GM23338 (cell line): ENCODE measurements at regions not wholly inside any gene's neighbourhood (a gene's known extent, or its start where the extent isn't known, plus 50 kb on each side); places are given as distances from the start of the nearest gene placed in this dataset.
A peak's percentile ranks its signal among the peaks of the same experiment; 100 is the strongest.

Experiments
- ATAC-seq: fragments of 200-7000 bp; cut with Tn5 transposase; 3 replicates; pipeline ENCODE4 v1.9.1; 2020
- DNase-seq: peaks from one replicate; pipeline ENCODE4 v3.0.0-alpha.2; 2015; ENCODE audit warnings: low spot score
- H2AFZ ChIP-seq: fragments of 200-600 bp; sonication (generic); 2 replicates; pipeline ENCODE4 v1.8.0; 2016; ENCODE audit warnings: antibody characterized with exemption, mild to moderate bottlenecking, moderate library complexity
- H3F3A ChIP-seq: fragments of 200-600 bp; sonication (generic); replicated peaks from 2 replicates; pipeline ENCODE4 v1.8.0; 2017; ENCODE audit warnings: antibody characterized with exemption, mixed run types, low read depth
- H3K27ac ChIP-seq: fragments of 200-600 bp; sonication (generic); 2 replicates; pipeline ENCODE4 v1.6.1; 2016; ENCODE audit warnings: low read depth
- H3K27me3 ChIP-seq: fragments of 200-600 bp; sonication (generic); 2 replicates; pipeline ENCODE4 v1.8.0; 2016; ENCODE audit warnings: mild to moderate bottlenecking, mixed run types, moderate library complexity; ENCODE audit not compliant: insufficient read depth
- H3K36me3 ChIP-seq: fragments of 200-600 bp; sonication (generic); 2 replicates; pipeline ENCODE4 v1.8.0; 2016; ENCODE audit warnings: mild to moderate bottlenecking; ENCODE audit not compliant: insufficient read depth
- H3K4me1 ChIP-seq: fragments of 200-600 bp; sonication (generic); 2 replicates; pipeline ENCODE4 v1.8.0; 2016; ENCODE audit warnings: mild to moderate bottlenecking, moderate library complexity; ENCODE audit not compliant: insufficient read depth
- H3K4me2 ChIP-seq: fragments of 200-600 bp; sonication (generic); 2 replicates; pipeline ENCODE4 v1.7.1; 2017; ENCODE audit warnings: mixed run types
- H3K4me3 ChIP-seq: fragments of 200-600 bp; sonication (generic); 2 replicates; pipeline ENCODE4 v1.6.1; 2016; ENCODE audit warnings: mixed run types
- H3K79me2 ChIP-seq: fragments of 200-600 bp; sonication (generic); replicated peaks from 2 replicates; pipeline ENCODE4 v1.8.0; 2017; ENCODE audit warnings: mild to moderate bottlenecking; ENCODE audit not compliant: insufficient read depth
- H3K9me2 ChIP-seq: fragments of 200-600 bp; sonication (generic); 2 replicates; pipeline ENCODE4 v1.8.0; 2017; ENCODE audit not compliant: insufficient read depth
- H4K20me1 ChIP-seq: fragments of 200-600 bp; sonication (generic); replicated peaks from 2 replicates; pipeline ENCODE4 v1.8.0; 2017; ENCODE audit warnings: mild to moderate bottlenecking; ENCODE audit not compliant: insufficient read depth
- H3K27ac Mint-ChIP-seq: 2 replicates; pipeline ENCODE4 v1.8.0; 2020; ENCODE audit warnings: inconsistent platforms, mild to moderate bottlenecking, moderate library complexity, mixed read lengths
- H3K27me3 Mint-ChIP-seq: 3 replicates; pipeline ENCODE4 v1.8.0; 2022; ENCODE audit warnings: low read depth, mild to moderate bottlenecking, moderate library complexity, mixed read lengths, inconsistent platforms; ENCODE audit not compliant: insufficient read depth, poor library complexity
- H3K36me3 Mint-ChIP-seq: 3 replicates; pipeline ENCODE4 v1.8.0; 2021; ENCODE audit warnings: low read depth, mild to moderate bottlenecking, inconsistent platforms, moderate library complexity, mixed read lengths
- H3K4me1 Mint-ChIP-seq: 3 replicates; pipeline ENCODE4 v1.8.0; 2020; ENCODE audit warnings: mild to moderate bottlenecking, inconsistent platforms, mixed read lengths
- H3K4me3 Mint-ChIP-seq: 3 replicates; pipeline ENCODE4 v1.8.0; 2021; ENCODE audit warnings: moderate library complexity, mild to moderate bottlenecking, inconsistent platforms, mixed read lengths
- H3K9me3 Mint-ChIP-seq: 3 replicates; pipeline ENCODE4 v1.8.0; 2020; ENCODE audit warnings: moderate library complexity, mild to moderate bottlenecking, inconsistent platforms, mixed read lengths
- CREB1 ChIP-seq: fragments of 250-450 bp; sonication (Bioruptor Pico); IDR thresholded peaks from 2 replicates; pipeline ENCODE4 v1.5.0; 2020; ENCODE audit warnings: low read depth, mild to moderate bottlenecking, moderate library complexity
- EZH2 ChIP-seq: fragments of 200-600 bp; sonication (generic); IDR thresholded peaks from one replicate; pipeline ENCODE4 v1.8.0; 2017; ENCODE audit warnings: antibody characterized with exemption, mild to moderate bottlenecking, low read depth; ENCODE audit not compliant: unreplicated experiment
- JUNB ChIP-seq: IDR thresholded peaks from one replicate; pipeline ENCODE4 v1.6.1; 2016; ENCODE audit warnings: antibody characterized with exemption; ENCODE audit not compliant: unreplicated experiment
- NANOG ChIP-seq: IDR thresholded peaks from 2 replicates; pipeline ENCODE4 v1.6.1; 2016; ENCODE audit warnings: antibody characterized with exemption, borderline replicate concordance
- POLR2AphosphoS5 ChIP-seq: IDR thresholded peaks from 2 replicates; pipeline ENCODE4 v1.6.1; 2016; ENCODE audit warnings: antibody characterized with exemption, low read depth
- STAT1 ChIP-seq: IDR thresholded peaks from one replicate; pipeline ENCODE4 v1.6.1; 2016; ENCODE audit warnings: antibody characterized with exemption; ENCODE audit not compliant: unreplicated experiment
- ZNF114 ChIP-seq: fragments of 250-450 bp; sonication (Bioruptor Pico); IDR thresholded peaks from 2 replicates; pipeline ENCODE4 v1.5.0; 2020; ENCODE audit warnings: mild to moderate bottlenecking, moderate library complexity
- ZNF331 ChIP-seq: fragments of 250-450 bp; sonication (Bioruptor Pico); IDR thresholded peaks from 2 replicates; pipeline ENCODE4 v1.5.0; 2020; ENCODE audit warnings: low read depth, mild to moderate bottlenecking, moderate library complexity
- TF ChIP-seq, protein P1 (sequence below), 2 experiments: fragments of 200-600 bp in 1 of 2; sonication (generic) in 1 of 2; conservative IDR thresholded peaks; 2 replicates each; pipeline versions ENCODE4 v1.5.1 to v1.6.1; 2016 to 2017; ENCODE audit warnings: antibody characterized with exemption in 2 of 2, low read depth in 2 of 2, mild to moderate bottlenecking in 2 of 2, moderate library complexity in 1 of 2
- TF ChIP-seq, protein P2 (sequence below): fragments of 250-450 bp; sonication (Bioruptor Pico); IDR thresholded peaks from 2 replicates; pipeline ENCODE4 v1.5.0; 2020; ENCODE audit warnings: mild to moderate bottlenecking, moderate library complexity
- TF ChIP-seq, protein P3 (sequence below): IDR thresholded peaks from one replicate; pipeline ENCODE4 v1.6.1; 2018; ENCODE audit warnings: antibody characterized with exemption; ENCODE audit not compliant: unreplicated experiment

DNA sequence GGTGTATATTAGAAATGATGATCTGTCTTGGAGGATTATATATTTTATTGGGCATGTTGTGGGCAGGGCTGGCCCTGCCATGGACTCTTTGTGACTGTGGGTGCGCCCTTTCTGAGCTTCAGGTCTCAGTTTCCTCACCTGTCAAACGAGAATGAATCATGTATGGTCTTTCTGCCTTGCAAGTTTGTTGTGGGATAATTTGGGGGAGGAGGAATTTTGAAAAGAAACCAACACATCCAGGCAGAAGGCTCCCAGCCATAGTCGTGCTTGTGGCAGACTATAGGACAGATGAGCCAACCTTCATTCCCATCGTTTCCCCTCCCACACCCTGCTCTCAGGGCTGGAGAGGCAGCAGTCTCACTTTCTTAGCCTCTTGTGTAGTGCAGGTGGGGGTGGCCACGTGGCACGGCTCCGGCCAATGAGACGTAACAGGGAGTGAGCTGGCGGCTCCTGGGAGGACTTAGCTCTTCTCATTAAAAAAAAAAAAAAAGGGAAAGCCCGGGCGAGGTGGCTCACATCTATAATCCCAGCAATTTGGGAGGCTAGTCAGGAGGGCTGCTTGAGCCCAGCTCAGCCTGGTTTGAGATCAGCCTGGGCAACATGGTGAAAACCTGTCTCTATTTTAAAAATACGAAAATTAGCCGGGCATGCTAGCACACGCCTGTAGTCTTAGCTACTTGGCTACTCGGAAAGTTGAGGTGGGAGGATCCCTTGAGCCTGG is 63.1 kb downstream of the RHOB start:
- Histone ChIP-seq H3K27ac (no peak overlapping the region), H3K36me3 (no peaks in the 10 kb centered on the region), H3K4me3 (no peak overlapping the region), H3F3A (no peaks in the 10 kb centered on the region), H4K20me1 (no peaks in the 10 kb centered on the region), H3K4me1 (peaks cover 9% of the 10 kb centered on the region; the same call in 1 of the 2 replicates), H2AFZ (peak overlapping the region; percentile 95), H3K79me2 (no peaks in the 10 kb centered on the region), H3K9me2 (no peaks in the 10 kb centered on the region), H3K4me2 (no peak overlapping the region), H3K27me3 (no peaks in the 10 kb centered on the region)
- DNase-seq (peak; percentile 64), ATAC-seq (peak; percentile 99)
- peaks cover 5% of the 10 kb centered on the region for H3K27me3 Mint-ChIP-seq
- TF ChIP-seq ZNF331 (CRISPR knock-in tag) (no peak), POLR2AphosphoS5 (no peak), CREB1 (CRISPR knock-in tag) (no peak), JUNB (no peak), EZH2 (no peak), NANOG (no peak), ZNF114 (CRISPR knock-in tag) (no peak), STAT1 (no peak)
- TF ChIP-seq, protein P1, sequence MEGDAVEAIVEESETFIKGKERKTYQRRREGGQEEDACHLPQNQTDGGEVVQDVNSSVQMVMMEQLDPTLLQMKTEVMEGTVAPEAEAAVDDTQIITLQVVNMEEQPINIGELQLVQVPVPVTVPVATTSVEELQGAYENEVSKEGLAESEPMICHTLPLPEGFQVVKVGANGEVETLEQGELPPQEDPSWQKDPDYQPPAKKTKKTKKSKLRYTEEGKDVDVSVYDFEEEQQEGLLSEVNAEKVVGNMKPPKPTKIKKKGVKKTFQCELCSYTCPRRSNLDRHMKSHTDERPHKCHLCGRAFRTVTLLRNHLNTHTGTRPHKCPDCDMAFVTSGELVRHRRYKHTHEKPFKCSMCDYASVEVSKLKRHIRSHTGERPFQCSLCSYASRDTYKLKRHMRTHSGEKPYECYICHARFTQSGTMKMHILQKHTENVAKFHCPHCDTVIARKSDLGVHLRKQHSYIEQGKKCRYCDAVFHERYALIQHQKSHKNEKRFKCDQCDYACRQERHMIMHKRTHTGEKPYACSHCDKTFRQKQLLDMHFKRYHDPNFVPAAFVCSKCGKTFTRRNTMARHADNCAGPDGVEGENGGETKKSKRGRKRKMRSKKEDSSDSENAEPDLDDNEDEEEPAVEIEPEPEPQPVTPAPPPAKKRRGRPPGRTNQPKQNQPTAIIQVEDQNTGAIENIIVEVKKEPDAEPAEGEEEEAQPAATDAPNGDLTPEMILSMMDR (conservative IDR thresholded peaks at IDR 0.05; ENCODE audit: low read depth in 2 of 2) = no peak
- TF ChIP-seq, protein P2, sequence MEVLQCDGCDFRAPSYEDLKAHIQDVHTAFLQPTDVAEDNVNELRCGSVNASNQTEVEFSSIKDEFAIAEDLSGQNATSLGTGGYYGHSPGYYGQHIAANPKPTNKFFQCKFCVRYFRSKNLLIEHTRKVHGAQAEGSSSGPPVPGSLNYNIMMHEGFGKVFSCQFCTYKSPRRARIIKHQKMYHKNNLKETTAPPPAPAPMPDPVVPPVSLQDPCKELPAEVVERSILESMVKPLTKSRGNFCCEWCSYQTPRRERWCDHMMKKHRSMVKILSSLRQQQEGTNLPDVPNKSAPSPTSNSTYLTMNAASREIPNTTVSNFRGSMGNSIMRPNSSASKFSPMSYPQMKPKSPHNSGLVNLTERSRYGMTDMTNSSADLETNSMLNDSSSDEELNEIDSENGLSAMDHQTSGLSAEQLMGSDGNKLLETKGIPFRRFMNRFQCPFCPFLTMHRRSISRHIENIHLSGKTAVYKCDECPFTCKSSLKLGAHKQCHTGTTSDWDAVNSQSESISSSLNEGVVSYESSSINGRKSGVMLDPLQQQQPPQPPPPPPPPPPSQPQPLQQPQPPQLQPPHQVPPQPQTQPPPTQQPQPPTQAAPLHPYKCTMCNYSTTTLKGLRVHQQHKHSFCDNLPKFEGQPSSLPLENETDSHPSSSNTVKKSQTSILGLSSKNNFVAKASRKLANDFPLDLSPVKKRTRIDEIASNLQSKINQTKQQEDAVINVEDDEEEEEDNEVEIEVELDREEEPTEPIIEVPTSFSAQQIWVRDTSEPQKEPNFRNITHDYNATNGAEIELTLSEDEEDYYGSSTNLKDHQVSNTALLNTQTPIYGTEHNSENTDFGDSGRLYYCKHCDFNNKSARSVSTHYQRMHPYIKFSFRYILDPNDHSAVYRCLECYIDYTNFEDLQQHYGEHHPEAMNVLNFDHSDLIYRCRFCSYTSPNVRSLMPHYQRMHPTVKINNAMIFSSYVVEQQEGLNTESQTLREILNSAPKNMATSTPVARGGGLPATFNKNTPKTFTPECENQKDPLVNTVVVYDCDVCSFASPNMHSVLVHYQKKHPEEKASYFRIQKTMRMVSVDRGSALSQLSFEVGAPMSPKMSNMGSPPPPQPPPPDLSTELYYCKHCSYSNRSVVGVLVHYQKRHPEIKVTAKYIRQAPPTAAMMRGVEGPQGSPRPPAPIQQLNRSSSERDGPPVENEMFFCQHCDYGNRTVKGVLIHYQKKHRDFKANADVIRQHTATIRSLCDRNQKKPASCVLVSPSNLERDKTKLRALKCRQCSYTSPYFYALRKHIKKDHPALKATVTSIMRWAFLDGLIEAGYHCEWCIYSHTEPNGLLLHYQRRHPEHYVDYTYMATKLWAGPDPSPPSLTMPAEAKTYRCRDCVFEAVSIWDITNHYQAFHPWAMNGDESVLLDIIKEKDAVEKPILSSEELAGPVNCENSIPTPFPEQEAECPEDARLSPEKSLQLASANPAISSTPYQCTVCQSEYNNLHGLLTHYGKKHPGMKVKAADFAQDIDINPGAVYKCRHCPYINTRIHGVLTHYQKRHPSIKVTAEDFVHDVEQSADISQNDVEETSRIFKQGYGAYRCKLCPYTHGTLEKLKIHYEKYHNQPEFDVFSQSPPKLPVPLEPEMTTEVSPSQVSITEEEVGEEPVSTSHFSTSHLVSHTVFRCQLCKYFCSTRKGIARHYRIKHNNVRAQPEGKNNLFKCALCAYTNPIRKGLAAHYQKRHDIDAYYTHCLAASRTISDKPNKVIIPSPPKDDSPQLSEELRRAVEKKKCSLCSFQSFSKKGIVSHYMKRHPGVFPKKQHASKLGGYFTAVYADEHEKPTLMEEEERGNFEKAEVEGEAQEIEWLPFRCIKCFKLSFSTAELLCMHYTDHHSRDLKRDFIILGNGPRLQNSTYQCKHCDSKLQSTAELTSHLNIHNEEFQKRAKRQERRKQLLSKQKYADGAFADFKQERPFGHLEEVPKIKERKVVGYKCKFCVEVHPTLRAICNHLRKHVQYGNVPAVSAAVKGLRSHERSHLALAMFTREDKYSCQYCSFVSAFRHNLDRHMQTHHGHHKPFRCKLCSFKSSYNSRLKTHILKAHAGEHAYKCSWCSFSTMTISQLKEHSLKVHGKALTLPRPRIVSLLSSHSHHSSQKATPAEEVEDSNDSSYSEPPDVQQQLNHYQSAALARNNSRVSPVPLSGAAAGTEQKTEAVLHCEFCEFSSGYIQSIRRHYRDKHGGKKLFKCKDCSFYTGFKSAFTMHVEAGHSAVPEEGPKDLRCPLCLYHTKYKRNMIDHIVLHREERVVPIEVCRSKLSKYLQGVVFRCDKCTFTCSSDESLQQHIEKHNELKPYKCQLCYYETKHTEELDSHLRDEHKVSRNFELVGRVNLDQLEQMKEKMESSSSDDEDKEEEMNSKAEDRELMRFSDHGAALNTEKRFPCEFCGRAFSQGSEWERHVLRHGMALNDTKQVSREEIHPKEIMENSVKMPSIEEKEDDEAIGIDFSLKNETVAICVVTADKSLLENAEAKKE (CRISPR knock-in tag) = no peak
- TF ChIP-seq, protein P3, sequence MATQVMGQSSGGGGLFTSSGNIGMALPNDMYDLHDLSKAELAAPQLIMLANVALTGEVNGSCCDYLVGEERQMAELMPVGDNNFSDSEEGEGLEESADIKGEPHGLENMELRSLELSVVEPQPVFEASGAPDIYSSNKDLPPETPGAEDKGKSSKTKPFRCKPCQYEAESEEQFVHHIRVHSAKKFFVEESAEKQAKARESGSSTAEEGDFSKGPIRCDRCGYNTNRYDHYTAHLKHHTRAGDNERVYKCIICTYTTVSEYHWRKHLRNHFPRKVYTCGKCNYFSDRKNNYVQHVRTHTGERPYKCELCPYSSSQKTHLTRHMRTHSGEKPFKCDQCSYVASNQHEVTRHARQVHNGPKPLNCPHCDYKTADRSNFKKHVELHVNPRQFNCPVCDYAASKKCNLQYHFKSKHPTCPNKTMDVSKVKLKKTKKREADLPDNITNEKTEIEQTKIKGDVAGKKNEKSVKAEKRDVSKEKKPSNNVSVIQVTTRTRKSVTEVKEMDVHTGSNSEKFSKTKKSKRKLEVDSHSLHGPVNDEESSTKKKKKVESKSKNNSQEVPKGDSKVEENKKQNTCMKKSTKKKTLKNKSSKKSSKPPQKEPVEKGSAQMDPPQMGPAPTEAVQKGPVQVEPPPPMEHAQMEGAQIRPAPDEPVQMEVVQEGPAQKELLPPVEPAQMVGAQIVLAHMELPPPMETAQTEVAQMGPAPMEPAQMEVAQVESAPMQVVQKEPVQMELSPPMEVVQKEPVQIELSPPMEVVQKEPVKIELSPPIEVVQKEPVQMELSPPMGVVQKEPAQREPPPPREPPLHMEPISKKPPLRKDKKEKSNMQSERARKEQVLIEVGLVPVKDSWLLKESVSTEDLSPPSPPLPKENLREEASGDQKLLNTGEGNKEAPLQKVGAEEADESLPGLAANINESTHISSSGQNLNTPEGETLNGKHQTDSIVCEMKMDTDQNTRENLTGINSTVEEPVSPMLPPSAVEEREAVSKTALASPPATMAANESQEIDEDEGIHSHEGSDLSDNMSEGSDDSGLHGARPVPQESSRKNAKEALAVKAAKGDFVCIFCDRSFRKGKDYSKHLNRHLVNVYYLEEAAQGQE = no peak
- H3K4me1 Mint-ChIP-seq = peaks cover 18% of the 10 kb centered on the region
- peaks cover under 1% of the 10 kb centered on the region; the same call in 2 of the 3 replicates for H3K9me3 Mint-ChIP-seq
- H3K27ac Mint-ChIP-seq = no peak overlapping the region
- no peak overlapping the region for H3K4me3 Mint-ChIP-seq
- peaks cover under 1% of the 10 kb centered on the region; the same call in 2 of the 3 replicates for H3K36me3 Mint-ChIP-seq
